Heart left ventricle (tissue), 16 donors: ENCODE measurements at regions not wholly inside any gene's neighbourhood (a gene's known extent, or its start where the extent isn't known, plus 50 kb on each side); places are given as distances from the start of the nearest gene placed in this dataset.

Source experiments
- ATAC-seq, 4 donors: fragments of 200-7000 bp; cut with Tn5 transposase; one replicate each; pipeline ENCODE4 v1.9.1; 2020 to 2022; ENCODE audit warnings: moderate library complexity in 4 of 4, mild to moderate bottlenecking in 3 of 4, moderate number of reproducible peaks in 1 of 4
- DNase-seq, 5 donors: peaks; one replicate each; pipeline ENCODE4 v3.0.0-alpha.2; 2020
- H3K27ac ChIP-seq, 12 donors: fragments of 200-600 bp; sonication (generic) in 4 of 12; one replicate each; pipeline versions ENCODE4 v1.5.0 to v1.8.0; 2016 to 2022; ENCODE audit warnings: mild to moderate bottlenecking in 2 of 12
- H3K27me3 ChIP-seq, 9 donors: fragments of 200-600 bp; sonication (generic) in 2 of 9; one replicate each; pipeline versions ENCODE4 v1.5.1 to v1.8.0; 2016 to 2022; ENCODE audit warnings: mild to moderate bottlenecking in 3 of 9
- H3K36me3 ChIP-seq, 9 donors: fragments of 200-600 bp; sonication (generic) in 2 of 9; one replicate each; pipeline versions ENCODE4 v1.5.0 to v1.8.0; 2018 to 2022; ENCODE audit warnings: mild to moderate bottlenecking in 2 of 9
- H3K4me1 ChIP-seq, 12 donors: fragments of 200-600 bp; sonication (generic) in 4 of 12; one replicate each; pipeline versions ENCODE4 v1.5.0 to v1.8.0; 2016 to 2022; ENCODE audit warnings: mild to moderate bottlenecking in 3 of 12
- H3K4me3 ChIP-seq, 12 donors: fragments of 200-600 bp; sonication (generic) in 4 of 12; one replicate each; pipeline versions ENCODE4 v1.5.0 to v1.8.0; 2017 to 2022; ENCODE audit warnings: mild to moderate bottlenecking in 9 of 12, moderate library complexity in 4 of 12
- H3K9me3 ChIP-seq, 12 donors: fragments of 200-600 bp; sonication (generic) in 4 of 12; one replicate each; pipeline versions ENCODE4 v1.5.0 to v1.8.0; 2016 to 2022; ENCODE audit warnings: mild to moderate bottlenecking in 1 of 12
- POLR2A ChIP-seq, 2 donors: fragments of 450-650 bp; IDR thresholded peaks; one replicate each; pipeline ENCODE4 v1.6.1; 2017; ENCODE audit warnings: antibody characterized with exemption in 2 of 2, mild to moderate bottlenecking in 2 of 2, moderate library complexity in 2 of 2
- WGBS, 4 donors: extraction: QIAGEN DNeasy Blood & Tissue Kit in 2 of 4; methylation state at CpG; one replicate each; pipeline versions ENCODE4 v1.1.5 to v1.1.7; 2013 to 2018; 5-methylcytosine and 5-hydroxymethylcytosine counted together
- intact Hi-C, 10 donors: fragments of 100-400 bp; cut with DNase I; formaldehyde crosslinking; loops; one replicate each; pipeline versions ENCODE4 v1.11.1 to v1.14.2; 2022
- TF ChIP-seq, protein P1 (sequence below), 12 donors: fragments of 200-600 bp; sonication (generic) in 4 of 12; IDR thresholded peaks; one replicate each; pipeline versions ENCODE4 v1.5.0 to v1.8.0; 2018 to 2022; ENCODE audit warnings: antibody characterized with exemption in 12 of 12, mild to moderate bottlenecking in 5 of 12
- donor health status: ischemic (EF 13 %, LVEDD 7.1; RV severe dilation, severe dysfunction).
- donor health status: healthy with polysubstance abuse.
- donor health status: DM: no; HTN: yes; CAD: no.
- donor health status: DM: no; HTN: no; CAD: no.
- donor health status: ischemic (EF 25% LVEDD 6.9; RV normal size, moderate dysfunction).
- donor health status: ischemic (EF 25% LVEDD 5.7; RV mildly dilated, moderate dysfunction).
- donor health status: healthy.
- donor health status: DM: yes; HTN: yes; CAD: no.
- donor health status: ischemic (EF 35%, LVEDD 5.7; RV mildly dilated, moderate dysfunction).
- donor health status: nonischemic (EF 11% LVEDD 7.7; RV severe dilation, severe dysfunction).
- donor health status: DM: yes; HTN: yes; CAD: no.
- donor health status: PGD.
- donor health status: ischemic (EF 29% LVEDD 5.4; RV normal size, mild dysfunction).
- donor health status: nonischemic (EF 23%, LVEDD 6.1; RV moderate dilation, normal function).

DNA sequence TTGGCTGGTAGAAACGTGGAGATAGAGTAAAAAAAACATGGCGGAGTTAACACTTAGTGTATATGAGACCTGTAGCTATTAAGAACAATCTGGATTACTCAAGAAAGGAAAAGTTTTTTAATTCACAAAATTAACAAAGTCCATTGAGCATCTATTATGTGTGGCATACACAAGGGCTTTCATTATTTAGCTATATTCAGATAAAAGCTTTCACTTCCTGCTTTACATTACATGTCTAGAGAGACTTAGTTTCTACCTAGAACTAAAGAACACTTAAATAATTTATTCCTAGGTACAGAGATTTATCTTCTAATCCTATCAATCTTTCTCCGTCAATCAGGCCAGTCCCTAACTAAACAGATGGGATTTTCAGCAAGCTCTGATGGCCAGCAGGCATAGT lies 196.0 kb upstream of the SLC39A10 start:
- Histone ChIP-seq H3K27me3 (peaks cover 0 to 4% (median 0%) of the 10 kb centered on the region in 9 donors), H3K9me3 (peaks cover 0 to 9% (median under 1%) of the 10 kb centered on the region in 12 donors), H3K4me3 (no peak overlapping the region), H3K4me1 (no peaks in the 10 kb centered on the region), H3K27ac (no peak overlapping the region), H3K36me3 (no peaks in the 10 kb centered on the region)
- DNase-seq (no peak), ATAC-seq (no peak)
- intact Hi-C loops = no loop called here
- TF ChIP-seq, protein P1, sequence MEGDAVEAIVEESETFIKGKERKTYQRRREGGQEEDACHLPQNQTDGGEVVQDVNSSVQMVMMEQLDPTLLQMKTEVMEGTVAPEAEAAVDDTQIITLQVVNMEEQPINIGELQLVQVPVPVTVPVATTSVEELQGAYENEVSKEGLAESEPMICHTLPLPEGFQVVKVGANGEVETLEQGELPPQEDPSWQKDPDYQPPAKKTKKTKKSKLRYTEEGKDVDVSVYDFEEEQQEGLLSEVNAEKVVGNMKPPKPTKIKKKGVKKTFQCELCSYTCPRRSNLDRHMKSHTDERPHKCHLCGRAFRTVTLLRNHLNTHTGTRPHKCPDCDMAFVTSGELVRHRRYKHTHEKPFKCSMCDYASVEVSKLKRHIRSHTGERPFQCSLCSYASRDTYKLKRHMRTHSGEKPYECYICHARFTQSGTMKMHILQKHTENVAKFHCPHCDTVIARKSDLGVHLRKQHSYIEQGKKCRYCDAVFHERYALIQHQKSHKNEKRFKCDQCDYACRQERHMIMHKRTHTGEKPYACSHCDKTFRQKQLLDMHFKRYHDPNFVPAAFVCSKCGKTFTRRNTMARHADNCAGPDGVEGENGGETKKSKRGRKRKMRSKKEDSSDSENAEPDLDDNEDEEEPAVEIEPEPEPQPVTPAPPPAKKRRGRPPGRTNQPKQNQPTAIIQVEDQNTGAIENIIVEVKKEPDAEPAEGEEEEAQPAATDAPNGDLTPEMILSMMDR (IDR thresholded peaks at IDR 0.05) = no peak
- TF ChIP-seq POLR2A (IDR thresholded peaks at IDR 0.05) = no peak
- WGBS, 4 donors = 58 to 61% (median 59%) methylated on average over 3 of the region's 3 CpGs

DNA sequence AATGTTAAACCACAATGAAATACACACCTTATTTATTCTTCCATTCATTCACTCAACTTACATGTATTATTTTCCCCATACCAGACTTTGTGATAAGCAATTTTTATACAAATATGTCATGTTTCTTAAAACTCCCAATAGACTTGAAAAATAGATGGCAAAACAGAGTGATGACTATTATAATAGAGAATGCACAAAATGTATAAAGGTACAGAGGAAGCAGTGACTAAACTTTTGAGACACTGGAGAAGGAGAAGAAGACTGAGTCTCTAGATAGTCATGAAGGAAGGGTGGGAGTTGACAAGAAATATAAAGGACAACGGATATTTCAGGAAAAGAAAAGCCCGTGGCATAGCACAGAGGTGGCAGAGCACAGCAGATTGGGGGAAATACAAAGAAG lies 198.1 kb upstream of the SLC39A10 start:
- no peaks in the 10 kb centered on the region for H3K36me3 ChIP-seq
- no peaks in the 10 kb centered on the region for H3K4me1 ChIP-seq
- H3K27me3 ChIP-seq = peaks cover 0 to 4% (median 0%) of the 10 kb centered on the region in 9 donors
- no peak overlapping the region for H3K4me3 ChIP-seq
- H3K9me3 ChIP-seq = no peaks in the 10 kb centered on the region
- 79 to 81% (median 81%) methylated on average over 2 of the region's 2 CpGs for WGBS, 4 donors
- intact Hi-C loops = no loop called here
- no peak overlapping the region for H3K27ac ChIP-seq
- TF ChIP-seq POLR2A (IDR thresholded peaks at IDR 0.05) = no peak
- TF ChIP-seq, protein P1 (IDR thresholded peaks at IDR 0.05) = no peak
- no peak for ATAC-seq
- DNase-seq = no peak

DNA sequence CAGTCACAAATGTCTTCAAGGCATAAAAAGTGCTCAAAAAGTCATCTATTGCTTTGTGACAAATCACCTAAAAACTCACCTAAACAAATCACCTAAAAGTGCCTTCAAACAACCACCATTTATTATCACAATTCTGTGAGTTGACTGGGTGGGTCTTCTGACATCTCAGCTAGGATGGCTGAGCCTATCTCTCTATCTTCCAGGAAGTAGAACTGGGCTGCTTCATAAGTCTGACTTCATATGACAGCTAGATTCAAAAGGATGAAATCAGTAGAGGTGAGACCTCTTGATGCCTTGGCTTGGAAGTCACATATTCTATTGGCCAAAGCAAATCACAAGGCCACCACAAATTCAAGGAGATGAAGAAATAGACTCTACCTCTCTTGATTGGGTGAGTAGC lies 199.2 kb upstream of the SLC39A10 start:
- no peak for TF ChIP-seq POLR2A (IDR thresholded peaks at IDR 0.05)
- TF ChIP-seq, protein P1 (IDR thresholded peaks at IDR 0.05) = no peak
- DNase-seq (no peak), ATAC-seq (no peak)
- Histone ChIP-seq H3K27ac (no peak overlapping the region), H3K4me1 (no peaks in the 10 kb centered on the region), H3K4me3 (no peak overlapping the region), H3K36me3 (no peaks in the 10 kb centered on the region), H3K27me3 (peaks cover 0 to 4% (median 0%) of the 10 kb centered on the region in 9 donors), H3K9me3 (no peaks in the 10 kb centered on the region)
- intact Hi-C loops = no loop called here

DNA sequence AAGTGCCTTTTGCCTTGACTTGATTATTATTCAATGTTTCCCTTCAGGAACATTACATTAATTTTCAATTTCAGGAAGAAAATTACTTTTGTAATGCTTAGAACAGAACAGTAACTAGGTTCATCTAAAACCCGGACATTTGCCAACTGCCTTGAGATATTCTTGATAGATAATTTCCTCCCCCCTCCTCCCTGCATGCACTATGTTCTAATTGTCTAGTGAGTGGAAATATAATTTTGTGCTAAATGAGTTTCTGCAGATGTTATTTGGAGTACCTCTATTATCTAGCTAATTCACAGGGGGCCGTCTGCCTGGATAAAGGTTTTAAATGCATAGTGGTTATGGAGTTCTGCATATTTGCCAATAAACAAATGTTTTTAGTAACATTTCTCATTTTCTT lies 200.3 kb upstream of the SLC39A10 start:
- DNase-seq (no peak), ATAC-seq (no peak)
- intact Hi-C loops = no loop called here
- no peaks in the 10 kb centered on the region for H3K36me3 ChIP-seq
- H3K9me3 ChIP-seq = no peaks in the 10 kb centered on the region
- no peak overlapping the region for H3K4me3 ChIP-seq
- H3K4me1 ChIP-seq = no peaks in the 10 kb centered on the region
- TF ChIP-seq POLR2A (IDR thresholded peaks at IDR 0.05) = no peak
- TF ChIP-seq, protein P1 (IDR thresholded peaks at IDR 0.05) = no peak
- no peak overlapping the region for H3K27ac ChIP-seq
- 44 to 52% (median 49%) methylated on average over 2 of the region's 2 CpGs for WGBS, 4 donors
- H3K27me3 ChIP-seq = no peaks in the 10 kb centered on the region
